ENCODE measurements at regions not wholly inside any gene's neighbourhood (a gene's known extent, or its start where the extent isn't known, plus 50 kb on each side); places are given as distances from the start of the nearest gene placed in this dataset.

- DNase-seq (ENCODE audit: low read depth, low spot score): no peak
Measured at GRCh38 chr6:11358904-11359830, 126.7 kb upstream of the NEDD9 start.

- no peak for DNase-seq (ENCODE audit: low read depth, low spot score)
Measured at GRCh38 chr6:11357285-11357684, 124.8 kb upstream of the NEDD9 start.

GRCh38 chr6:11356404-11357155 lies 124.1 kb upstream of the NEDD9 start:
- no peak for DNase-seq (ENCODE audit: low read depth, low spot score)

GRCh38 chr6:11353921-11354389 lies 121.5 kb upstream of the NEDD9 start:
- DNase-seq (ENCODE audit: low read depth, low spot score): peak; percentile 35

GRCh38 chr6:11350294-11350693 lies 117.8 kb upstream of the NEDD9 start:
- DNase-seq (ENCODE audit: low read depth, low spot score): no peak

GRCh38 chr6:11349880-11350279 lies 117.4 kb upstream of the NEDD9 start:
- DNase-seq (ENCODE audit: low read depth, low spot score): no peak

GRCh38 chr6:11346516-11346915 lies 114.0 kb upstream of the NEDD9 start:
- DNase-seq (ENCODE audit: low read depth, low spot score): no peak

GRCh38 chr6:11345536-11345935 lies 113.1 kb upstream of the NEDD9 start:
- no peak for DNase-seq (ENCODE audit: low read depth, low spot score)

GRCh38 chr6:11343963-11344723 lies 111.7 kb upstream of the NEDD9 start:
- DNase-seq (ENCODE audit: low read depth, low spot score): no peak

- no peak for DNase-seq (ENCODE audit: low read depth, low spot score)
Measured at GRCh38 chr6:11341867-11342266, 109.4 kb upstream of the NEDD9 start.

GRCh38 chr6:11341303-11341702 lies 108.8 kb upstream of the NEDD9 start:
- no peak for DNase-seq (ENCODE audit: low read depth, low spot score)

- no peak for DNase-seq (ENCODE audit: low read depth, low spot score)
Measured at GRCh38 chr6:11339380-11339779, 106.9 kb upstream of the NEDD9 start.

- no peak for DNase-seq (ENCODE audit: low read depth, low spot score)
Measured at GRCh38 chr6:11337306-11337705, 104.8 kb upstream of the NEDD9 start.

GRCh38 chr6:11335826-11336225 lies 103.4 kb upstream of the NEDD9 start:
- no peak for DNase-seq (ENCODE audit: low read depth, low spot score)

- no peak for DNase-seq (ENCODE audit: low read depth, low spot score)
Measured at GRCh38 chr6:11333132-11333849, 100.8 kb upstream of the NEDD9 start.

- no peak for DNase-seq (ENCODE audit: low read depth, low spot score)
Measured at GRCh38 chr6:11332463-11332862, 100.0 kb upstream of the NEDD9 start.

GRCh38 chr6:11331111-11331510 lies 98.6 kb upstream of the NEDD9 start:
- no peak for DNase-seq (ENCODE audit: low read depth, low spot score)

GRCh38 chr6:11330413-11330760 lies 97.9 kb upstream of the NEDD9 start:
- DNase-seq (ENCODE audit: low read depth, low spot score): no peak

GRCh38 chr6:11329726-11330412 lies 97.4 kb upstream of the NEDD9 start:
- no peak for DNase-seq (ENCODE audit: low read depth, low spot score)

GRCh38 chr6:11328613-11329247 lies 96.3 kb upstream of the NEDD9 start:
- no peak for DNase-seq (ENCODE audit: low read depth, low spot score)
